ENCODE measurements at regions not wholly inside any gene's neighbourhood (a gene's known extent, or its start where the extent isn't known, plus 50 kb on each side); places are given as distances from the start of the nearest gene placed in this dataset.

- dilution Hi-C loops (cut with MboI; ENCODE audit: extremely low pct_ligation_motif_present, low sequenced_read_pairs) (no loop called here), intact Hi-C loops (cut with micrococcal nuclease) (no loop called here)
- H3K79me2 ChIP-seq (ENCODE audit: control insufficient read depth, insufficient read depth, low read length) = no peaks in the 10 kb centered on the region
- H2AFZ ChIP-seq (ENCODE audit: low read depth, low read length) = no peak overlapping the region
- no peaks in the 10 kb centered on the region for H3K4me1 ChIP-seq (ENCODE audit: control insufficient read depth, extremely low read depth, insufficient read depth, low read length)
- H4K20me1 ChIP-seq (replicated peaks; ENCODE audit: control insufficient read depth, extremely low read depth, insufficient read depth, low read length) = no peaks in the 10 kb centered on the region
- H3K4me3 ChIP-seq (replicated peaks in 1 of 3; ENCODE audit: insufficient read depth in 1 of 3, low read depth in 1 of 3, low read length in 3 of 3) = no peak overlapping the region
- H3K27ac ChIP-seq (ENCODE audit: insufficient read depth, low read depth, low read length) = no peak overlapping the region
- ChIA-PET CTCF (no interaction called here), POLR2A (no interaction called here)
- BruUV-seq (replicated peaks) = no TSS peak
- no peaks in the 10 kb centered on the region for H3K36me3 ChIP-seq (ENCODE audit: control insufficient read depth in 2 of 2, extremely low read depth in 1 of 2, insufficient read depth in 2 of 2, low read length in 2 of 2)
- no peak for TF ChIP-seq EZH2 (IDR thresholded peaks at IDR 0.05; ENCODE audit: borderline replicate concordance, low read depth, low read length, severe bottlenecking)
- TF ChIP-seq POLR2A (IDR thresholded peaks at IDR 0.05; ENCODE audit: low read depth, low read length) = no peak
- no peak for TF ChIP-seq GATA2 (IDR thresholded peaks at IDR 0.05; ENCODE audit: insufficient read depth, insufficient read length, low read depth, low read length)
- TF ChIP-seq POLR2AphosphoS5 (IDR thresholded peaks at IDR 0.05; ENCODE audit: insufficient read depth, low read depth, low read length) = no peak
- no peak for TF ChIP-seq JUN (IDR thresholded peaks at IDR 0.05; ENCODE audit: borderline replicate concordance, insufficient read depth, insufficient read length, low read depth)
- TF ChIP-seq, protein P1, sequence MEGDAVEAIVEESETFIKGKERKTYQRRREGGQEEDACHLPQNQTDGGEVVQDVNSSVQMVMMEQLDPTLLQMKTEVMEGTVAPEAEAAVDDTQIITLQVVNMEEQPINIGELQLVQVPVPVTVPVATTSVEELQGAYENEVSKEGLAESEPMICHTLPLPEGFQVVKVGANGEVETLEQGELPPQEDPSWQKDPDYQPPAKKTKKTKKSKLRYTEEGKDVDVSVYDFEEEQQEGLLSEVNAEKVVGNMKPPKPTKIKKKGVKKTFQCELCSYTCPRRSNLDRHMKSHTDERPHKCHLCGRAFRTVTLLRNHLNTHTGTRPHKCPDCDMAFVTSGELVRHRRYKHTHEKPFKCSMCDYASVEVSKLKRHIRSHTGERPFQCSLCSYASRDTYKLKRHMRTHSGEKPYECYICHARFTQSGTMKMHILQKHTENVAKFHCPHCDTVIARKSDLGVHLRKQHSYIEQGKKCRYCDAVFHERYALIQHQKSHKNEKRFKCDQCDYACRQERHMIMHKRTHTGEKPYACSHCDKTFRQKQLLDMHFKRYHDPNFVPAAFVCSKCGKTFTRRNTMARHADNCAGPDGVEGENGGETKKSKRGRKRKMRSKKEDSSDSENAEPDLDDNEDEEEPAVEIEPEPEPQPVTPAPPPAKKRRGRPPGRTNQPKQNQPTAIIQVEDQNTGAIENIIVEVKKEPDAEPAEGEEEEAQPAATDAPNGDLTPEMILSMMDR (IDR thresholded peaks at IDR 0.05; ENCODE audit: extremely low read depth in 1 of 2, insufficient read depth in 1 of 2, low read depth in 1 of 2, low read length in 2 of 2) = no peak
- TF ChIP-seq MAX (IDR thresholded peaks at IDR 0.05; ENCODE audit: insufficient read depth, insufficient read length) = no peak
- TF ChIP-seq MYC (IDR thresholded peaks at IDR 0.05; ENCODE audit: low read depth, low read length) = no peak
- TF ChIP-seq FOS (IDR thresholded peaks at IDR 0.05; ENCODE audit: borderline replicate concordance, insufficient read depth, low read length) = no peak
- no peak overlapping the region for H3K4me2 ChIP-seq (ENCODE audit: insufficient read depth, low read length)
- H3K27me3 ChIP-seq (ENCODE audit: control insufficient read depth in 2 of 2, insufficient read depth in 2 of 2, low read length in 2 of 2) = no peaks in the 10 kb centered on the region
- FAIRE-seq (no peak), DNase-seq (ENCODE audit: low read depth, low spot score) (no peak)
- H3K9me3 ChIP-seq (replicated peaks; ENCODE audit: control insufficient read depth, insufficient read depth, low read length) = no peaks in the 10 kb centered on the region
- H3K9ac ChIP-seq (replicated peaks; ENCODE audit: extremely low read depth, insufficient read depth, low read length) = no peak overlapping the region
- no peaks in the 10 kb centered on the region for H3K9me1 ChIP-seq (replicated peaks; ENCODE audit: control insufficient read depth, extremely low read depth, insufficient read depth, low read length)
These were observed 500.6 kb downstream of the KCTD12 start for GRCh38 chr13:76385586-76385985.

Data from endothelial cell of umbilical vein (primary cell).